B cell (primary cell): ENCODE measurements at regions not wholly inside any gene's neighbourhood (a gene's known extent, or its start where the extent isn't known, plus 50 kb on each side); places are given as distances from the start of the nearest gene placed in this dataset.

ENCODE experiments used
- ATAC-seq: fragments of 200-7000 bp; cut with Tn5 transposase; one replicate; pipeline ENCODE4 v1.10.0; 2021; ENCODE audit warnings: low read depth, mild to moderate bottlenecking, moderate number of reproducible peaks, moderate library complexity
- CTCF ChIA-PET: fragments of 350-600 bp; sonication (Branson Sonifier 250); formaldehyde crosslinking; loops from one replicate; lab custom pipeline; 2021; ENCODE audit warnings: antibody characterized with exemption, inconsistent platforms; lab: Charles Lee
- POLR2A ChIA-PET: fragments of 350-600 bp; sonication (Branson Sonifier 250); formaldehyde crosslinking; loops from one replicate; lab custom pipeline; 2021; ENCODE audit warnings: antibody characterized with exemption; lab: Charles Lee
- DNase-seq: peaks from one replicate; pipeline ENCODE4 v3.0.0; 2013
- H2AFZ ChIP-seq: 2 replicates; pipeline ENCODE4 v1.6.1; 2012; ENCODE audit warnings: mild to moderate bottlenecking, low read depth, low read length; ENCODE audit not compliant: insufficient read depth, poor library complexity, severe bottlenecking
- H3K27ac ChIP-seq, 2 donors: 1 replicate in 1 of 2; 2 replicates in 1 of 2; pipeline ENCODE4 v1.5.1; 2012 to 2013; ENCODE audit warnings: low read length in 2 of 2, mild to moderate bottlenecking in 2 of 2, moderate library complexity in 1 of 2
- H3K27me3 ChIP-seq, 4 experiments: fragments of 200-600 bp in 1 of 4; sonication (generic) in 1 of 4; replicated peaks in 1 of 4; 1 replicate in 2 of 4; 2 replicates in 2 of 4; pipeline versions ENCODE4 v1.6.1 to v1.7.0; 2013 to 2016; ENCODE audit warnings: low read length in 3 of 4, mild to moderate bottlenecking in 2 of 4, mixed read lengths in 1 of 4, moderate library complexity in 1 of 4; ENCODE audit not compliant: insufficient read depth in 4 of 4, control insufficient read depth in 3 of 4; ENCODE audit errors: control extremely low read depth in 1 of 4
- H3K36me3 ChIP-seq, 2 experiments: replicated peaks in 1 of 2; 1 replicate in 1 of 2; 2 replicates in 1 of 2; pipeline versions ENCODE4 v1.6.1 to v1.7.1; 2013; ENCODE audit warnings: low read length in 1 of 2; ENCODE audit not compliant: insufficient read depth in 2 of 2, control insufficient read depth in 1 of 2; ENCODE audit errors: control extremely low read depth in 1 of 2, extremely low read depth in 1 of 2
- H3K4me1 ChIP-seq, 2 donors: fragments of 200-600 bp in 1 of 2; sonication (generic) in 1 of 2; 1 replicate in 1 of 2; 2 replicates in 1 of 2; pipeline versions ENCODE4 v1.5.1 to v1.6.1; 2013 to 2017; ENCODE audit warnings: low read length in 2 of 2; ENCODE audit not compliant: control insufficient read depth in 2 of 2, insufficient read depth in 2 of 2
- H3K4me2 ChIP-seq: replicated peaks from 2 replicates; pipeline ENCODE3; 2012; ENCODE audit warnings: mild to moderate bottlenecking, low read depth, low read length; ENCODE audit not compliant: poor library complexity, severe bottlenecking
- H3K4me3 ChIP-seq, 5 experiments: fragments of 200-600 bp in 1 of 5; sonication (generic) in 1 of 5; 1 replicate in 3 of 5; 2 replicates in 2 of 5; pipeline versions ENCODE4 v1.5.1 to v1.7.0; 2011 to 2016; ENCODE audit warnings: low read length in 4 of 5, mild to moderate bottlenecking in 4 of 5, low read depth in 2 of 5, control low read depth in 1 of 5, moderate library complexity in 1 of 5; ENCODE audit not compliant: insufficient read depth in 1 of 5; ENCODE audit errors: control extremely low read depth in 1 of 5, extremely low read depth in 1 of 5
- H3K79me2 ChIP-seq: fragments of 200-600 bp; sonication (generic); one replicate; pipeline ENCODE4 v1.6.0; 2016; ENCODE audit warnings: low read length; ENCODE audit not compliant: control insufficient read depth, insufficient read depth
- H3K9ac ChIP-seq: fragments of 200-600 bp; sonication (generic); 2 replicates; pipeline ENCODE4 v1.6.1; 2017; ENCODE audit warnings: mild to moderate bottlenecking, low read length, moderate library complexity
- H3K9me3 ChIP-seq, 3 donors: one replicate each; pipeline versions ENCODE4 v1.6.1 to v1.7.1; 2013; ENCODE audit warnings: low read length in 2 of 3; ENCODE audit not compliant: control insufficient read depth in 2 of 3, insufficient read depth in 1 of 3; ENCODE audit errors: control extremely low read depth in 1 of 3
- H4K20me1 ChIP-seq: 2 replicates; pipeline ENCODE4 v1.6.0; 2012; ENCODE audit warnings: mild to moderate bottlenecking, low read length; ENCODE audit not compliant: insufficient read depth, control insufficient read depth, poor library complexity, severe bottlenecking
- H3K27ac Mint-ChIP-seq: one replicate; pipeline ENCODE4 v1.8.0; 2021; ENCODE audit warnings: mixed read lengths
- H3K27me3 Mint-ChIP-seq: one replicate; pipeline ENCODE4 v1.8.0; 2021; ENCODE audit warnings: mixed read lengths
- H3K4me1 Mint-ChIP-seq: one replicate; pipeline ENCODE4 v1.8.0; 2021; ENCODE audit warnings: mixed read lengths
- H3K4me3 Mint-ChIP-seq: one replicate; pipeline ENCODE4 v1.8.0; 2021; ENCODE audit warnings: mixed read lengths
- H3K9me3 Mint-ChIP-seq: one replicate; pipeline ENCODE4 v1.8.0; 2022; ENCODE audit warnings: mixed read lengths; ENCODE audit not compliant: insufficient read depth
- CTCF ChIP-seq: fragments of 200-600 bp; IDR thresholded peaks from one replicate; pipeline ENCODE4 v1.8.0; 2022; ENCODE audit warnings: antibody characterized with exemption, mild to moderate bottlenecking
- EZH2 ChIP-seq: IDR thresholded peaks from 2 replicates; pipeline ENCODE4 v1.6.1; 2012; ENCODE audit warnings: borderline replicate concordance, low read depth, mild to moderate bottlenecking, moderate library complexity, low read length; ENCODE audit not compliant: insufficient read depth, poor library complexity, severe bottlenecking
- WGBS: methylation state at CpG from one replicate; pipeline ENCODE4 v1.1.5; 2013; ENCODE audit warnings: missing lambda C conversion rate; ENCODE audit not compliant: insufficient coverage; 5-methylcytosine and 5-hydroxymethylcytosine counted together
- intact Hi-C: fragments of 100-400 bp; cut with micrococcal nuclease; formaldehyde crosslinking; loops from one replicate; pipeline ENCODE4 v1.10.0; 2022

- no peak overlapping the region for H3K27ac ChIP-seq
- Mint-ChIP-seq H3K27ac (no peak overlapping the region), H3K27me3 (peaks cover 36% of the 10 kb centered on the region), H3K4me3 (no peak overlapping the region), H3K9me3 (peaks cover 2% of the 10 kb centered on the region), H3K4me1 (peaks cover 3% of the 10 kb centered on the region)
- no peak overlapping the region for H2AFZ ChIP-seq
- H3K4me3 ChIP-seq = no peak overlapping the region
- TF ChIP-seq EZH2 (no peak), CTCF (no peak)
- H3K4me1 ChIP-seq = peaks cover 3 to 5% of the 10 kb centered on the region in 2 donors
- no peak for DNase-seq
- intact Hi-C loops = loop anchor here (10.0 kb wide), 1 partner anchor 648 kb away; the partner anchor contains the start of gene OTULIN
- peaks cover 0 to 31% (median 5%) of the 10 kb centered on the region in 4 experiments for H3K27me3 ChIP-seq
- WGBS = 83% methylated on average over 4 of the region's 4 CpGs
- H3K36me3 ChIP-seq = no peaks in the 10 kb centered on the region
- H4K20me1 ChIP-seq = no peaks in the 10 kb centered on the region
- H3K9me3 ChIP-seq = no peaks in the 10 kb centered on the region
- POLR2A ChIA-PET = interaction anchor here (0.6 kb wide), 1 partner anchor 92 kb away, joined by 7 read pairs; no protein-coding TSS in a partner anchor
- no peak overlapping the region for H3K9ac ChIP-seq
- H3K4me2 ChIP-seq = no peak overlapping the region
- CTCF ChIA-PET = interaction anchor here (0.7 kb wide), 1 partner anchor 254 kb away, joined by 4 read pairs; no protein-coding TSS in a partner anchor
- no peaks in the 10 kb centered on the region for H3K79me2 ChIP-seq
- no peak for ATAC-seq
These were observed 72.1 kb upstream of the DNAH5 start for GRCh38 chr5:14016549-14016948.
